Esophagus mucosa (tissue), 1 donor: ENCODE measurements at regions not wholly inside any gene's neighbourhood (a gene's known extent, or its start where the extent isn't known, plus 50 kb on each side); places are given as distances from the start of the nearest gene placed in this dataset.
"Not testable (repeated sequence)": the region's sequence is repeated elsewhere in the genome, so short reads cannot be mapped to it uniquely, and the experiment has no call there.

Source experiments
- ATAC-seq: fragments of 200-7000 bp; cut with Tn5 transposase; one replicate; pipeline ENCODE4 v1.9.1; 2020
- donor health status: DM: yes; HTN: yes; CAD: no.

- no peak for ATAC-seq
These were observed 668.9 kb upstream of the LCORL start for GRCh38 chr4:18690291-18690955.

GRCh38 chr4:18689308-18690115 is 668.0 kb upstream of the LCORL start:
- ATAC-seq, result no peak

- not testable (repeated sequence) for ATAC-seq
These were observed 666.8 kb upstream of the LCORL start for GRCh38 chr4:18688351-18688750.

GRCh38 chr4:18686338-18687037 is 664.9 kb upstream of the LCORL start:
- no peak for ATAC-seq

- no peak for ATAC-seq
These were observed 663.4 kb upstream of the LCORL start for GRCh38 chr4:18684932-18685331.

- ATAC-seq, result no peak
These were observed 655.0 kb upstream of the LCORL start for GRCh38 chr4:18676526-18676915.

GRCh38 chr4:18675586-18676525 is 654.3 kb upstream of the LCORL start:
- no peak for ATAC-seq

GRCh38 chr4:18670034-18670433 is 648.5 kb upstream of the LCORL start:
- ATAC-seq, result no peak

GRCh38 chr4:18669390-18669789 is 647.8 kb upstream of the LCORL start:
- ATAC-seq, result no peak

- no peak for ATAC-seq
These were observed 644.8 kb upstream of the LCORL start for GRCh38 chr4:18666322-18666721.

- ATAC-seq, result no peak
These were observed 642.6 kb upstream of the LCORL start for GRCh38 chr4:18664171-18664570.

- ATAC-seq, result no peak
These were observed 623.8 kb upstream of the LCORL start for GRCh38 chr4:18645351-18645750.

GRCh38 chr4:18641334-18641733 is 619.8 kb upstream of the LCORL start:
- no peak for ATAC-seq

GRCh38 chr4:18638031-18638430 is 616.5 kb upstream of the LCORL start:
- no peak for ATAC-seq

GRCh38 chr4:18636001-18636585 is 614.5 kb upstream of the LCORL start:
- ATAC-seq, result no peak

GRCh38 chr4:18635531-18635930 is 614.0 kb upstream of the LCORL start:
- ATAC-seq, result no peak

- no peak for ATAC-seq
These were observed 610.0 kb upstream of the LCORL start for GRCh38 chr4:18631586-18631985.

GRCh38 chr4:18630218-18631110 is 608.9 kb upstream of the LCORL start:
- ATAC-seq, result no peak

- no peak for ATAC-seq
These were observed 606.0 kb upstream of the LCORL start for GRCh38 chr4:18627447-18628005.

GRCh38 chr4:18626996-18627395 is 605.4 kb upstream of the LCORL start:
- ATAC-seq, result no peak

- no peak for ATAC-seq
These were observed 604.8 kb upstream of the LCORL start for GRCh38 chr4:18626366-18626765.
